K562 (cell line): ENCODE measurements at regions not wholly inside any gene's neighbourhood (a gene's known extent, or its start where the extent isn't known, plus 50 kb on each side); places are given as distances from the start of the nearest gene placed in this dataset.

Experiments used
- ATAC-seq: fragments of 200-7000 bp; cut with Tn5 transposase; 3 replicates; pipeline ENCODE4 v1.9.1; 2020; ENCODE audit warnings: moderate library complexity
- BruUV-seq: library from RNA; stranded (reverse); fragments of 400-500 nt; replicated peaks from 2 replicates; lab custom pipeline; 2021; lab: Mats Ljungman, UMichigan
- CTCF ChIA-PET: fragments of 300-600 bp; formaldehyde crosslinking; extraction: SDS; loops from one replicate; lab custom pipeline; 2021; ENCODE audit warnings: low intra/inter-chr PET ratio; lab: Yijun Ruan, JAX
- POLR2A ChIA-PET: fragments of 300-600, 350-650 bp; sonication (Branson Sonifier 250); formaldehyde crosslinking; extraction: SDS; loops from one replicate; lab custom pipeline; 2021; ENCODE audit warnings: antibody characterized with exemption, inconsistent platforms; lab: Yijun Ruan, JAX
- DNase-seq, 4 experiments: peaks; one replicate each; pipeline versions ENCODE4 v3.0.0 to v3.0.0-alpha.2; 2011 to 2018; ENCODE audit warnings: low spot score in 3 of 4, mixed read lengths in 3 of 4; ENCODE audit errors: extremely low read depth in 1 of 4
- FAIRE-seq: peaks from 2 replicates; lab custom pipeline; 2011; peaks lifted over from hg19 to GRCh38; lab: Jason Lieb, UNC
- H2AFZ ChIP-seq: 2 replicates; pipeline ENCODE4 v1.6.0; 2011; ENCODE audit warnings: low read depth, low read length, control low read depth, inconsistent platforms
- H3K27ac ChIP-seq: fragments of 200-600 bp; 3 replicates; pipeline ENCODE4 v1.8.0; 2011; ENCODE audit warnings: low read depth, mild to moderate bottlenecking, control low read depth, inconsistent platforms, low read length, moderate library complexity, mixed read lengths; ENCODE audit errors: extremely low read depth
- H3K27me3 ChIP-seq, 2 experiments: fragments of 300-600 bp in 1 of 2; 2 replicates in 1 of 2; 3 replicates in 1 of 2; pipeline versions ENCODE4 v1.6.0 to v1.8.0; 2011; ENCODE audit warnings: inconsistent platforms in 2 of 2, low read length in 2 of 2, mild to moderate bottlenecking in 1 of 2, mixed read lengths in 1 of 2, moderate library complexity in 1 of 2; ENCODE audit not compliant: control insufficient read depth in 2 of 2, insufficient read depth in 2 of 2
- H3K36me3 ChIP-seq: fragments of 300-600 bp; 3 replicates; pipeline ENCODE4 v1.8.0; 2011; ENCODE audit warnings: mild to moderate bottlenecking, low read length, inconsistent platforms; ENCODE audit not compliant: control insufficient read depth, insufficient read depth
- H3K4me1 ChIP-seq, 2 experiments: fragments of 200-600 bp in 1 of 2; replicated peaks in 1 of 2; 2 replicates in 1 of 2; 3 replicates in 1 of 2; pipeline versions ENCODE4 v1.5.1 to v1.8.0; 2011; ENCODE audit warnings: inconsistent platforms in 2 of 2, low read length in 2 of 2, mild to moderate bottlenecking in 1 of 2, mixed read lengths in 1 of 2, moderate library complexity in 1 of 2; ENCODE audit not compliant: control insufficient read depth in 2 of 2, insufficient read depth in 2 of 2
- H3K4me2 ChIP-seq: 2 replicates; pipeline ENCODE4 v1.6.1; 2011; ENCODE audit warnings: low read length, control low read depth, inconsistent platforms, mixed read lengths; ENCODE audit not compliant: insufficient read depth
- H3K4me3 ChIP-seq: fragments of 200-600 bp; sonication (generic), shearing (Covaris generic); 2 replicates; pipeline ENCODE4 v1.5.1; 2016; ENCODE audit warnings: control low read depth, inconsistent platforms
- H3K79me2 ChIP-seq: fragments of 200-600 bp; 3 replicates; pipeline ENCODE4 v1.8.0; 2011; ENCODE audit warnings: low read length, inconsistent platforms; ENCODE audit not compliant: control insufficient read depth, insufficient read depth
- H3K9ac ChIP-seq, 2 experiments: 2 replicates each; pipeline versions ENCODE4 v1.6.0 to v1.6.1; 2011; ENCODE audit warnings: low read depth in 2 of 2, low read length in 2 of 2, control low read depth in 1 of 2, inconsistent platforms in 1 of 2, mild to moderate bottlenecking in 1 of 2, mixed read lengths in 1 of 2; ENCODE audit not compliant: insufficient read depth in 1 of 2
- H3K9me1 ChIP-seq: one replicate; pipeline ENCODE4 v1.6.0; 2011; ENCODE audit warnings: inconsistent platforms, mild to moderate bottlenecking, low read length, moderate library complexity; ENCODE audit not compliant: control insufficient read depth, insufficient read depth
- H3K9me3 ChIP-seq: replicated peaks from 2 replicates; pipeline ENCODE4 v1.5.1; 2011; ENCODE audit warnings: low read depth, low read length, inconsistent platforms; ENCODE audit not compliant: control insufficient read depth, insufficient read depth
- H4K20me1 ChIP-seq: replicated peaks from 2 replicates; pipeline ENCODE4 v1.6.1; 2011; ENCODE audit warnings: low read length, inconsistent platforms, mixed read lengths; ENCODE audit not compliant: control insufficient read depth, insufficient read depth
- E2F4 ChIP-seq: sonication (generic); formaldehyde crosslinking; IDR thresholded peaks from 2 replicates; pipeline ENCODE4 v1.8.0; 2022; ENCODE audit warnings: mild to moderate bottlenecking, low read depth, missing genetic modification reagents
- ETV1 ChIP-seq: fragments of 450-650 bp; conservative IDR thresholded peaks from 2 replicates; pipeline ENCODE4 v1.6.1; 2016; ENCODE audit warnings: missing genetic modification characterization, control low read depth, low read depth, missing compliant biosample characterization
- KLF16 ChIP-seq: IDR thresholded peaks from 2 replicates; pipeline ENCODE4 v1.6.1; 2016; ENCODE audit warnings: antibody characterized with exemption
- NELFE ChIP-seq: IDR thresholded peaks from 2 replicates; pipeline ENCODE4 v1.6.1; 2011; ENCODE audit warnings: mild to moderate bottlenecking; ENCODE audit not compliant: insufficient read depth, insufficient read length
- ZNF57 ChIP-seq: fragments of 450-650 bp; formaldehyde crosslinking; IDR thresholded peaks from 2 replicates; pipeline ENCODE4 v1.4.0; 2020; ENCODE audit warnings: mild to moderate bottlenecking, moderate library complexity
- WGBS: fragments of 100-300 bp; shearing (Covaris generic); methylation state at CpG from one replicate; pipeline ENCODE4 v1.1.6; 2016; ENCODE audit warnings: low coverage, mixed read lengths; ENCODE audit not compliant: insufficient coverage; ENCODE audit errors: missing lambda C conversion rate; 5-methylcytosine and 5-hydroxymethylcytosine counted together
- in situ Hi-C: fragments of 300-500 bp; cut with MboI; formaldehyde crosslinking; loops from 4 replicates; pipeline ENCODE4 v1.15.0; 2018; ENCODE audit warnings: inconsistent platforms, mixed read lengths
- intact Hi-C: fragments of 100-400 bp; cut with micrococcal nuclease; formaldehyde crosslinking; loops from 2 replicates; pipeline ENCODE4 v1.14.2; 2022
- TF ChIP-seq, protein P1 (sequence below): fragments of 450-650 bp; formaldehyde crosslinking; IDR thresholded peaks from 2 replicates; pipeline ENCODE4 v1.4.0; 2020; ENCODE audit warnings: mild to moderate bottlenecking, mixed read lengths
- TF ChIP-seq, protein P2 (sequence below), 2 experiments: fragments of 200-800 bp in 1 of 2; sonication (Bioruptor generic) in 1 of 2; sonication (generic) in 1 of 2; formaldehyde crosslinking in 1 of 2; IDR thresholded peaks in 1 of 2; conservative IDR thresholded peaks in 1 of 2; 2 replicates each; pipeline versions ENCODE4 v1.5.0 to v1.6.1; 2016 to 2020; ENCODE audit warnings: missing compliant biosample characterization in 1 of 2, missing genetic modification characterization in 1 of 2, missing genetic modification reagents in 1 of 2
- TF ChIP-seq, protein P3 (sequence below): fragments of 450-650 bp; IDR thresholded peaks from 2 replicates; pipeline ENCODE4 v1.6.1; 2018; ENCODE audit warnings: mild to moderate bottlenecking, low read depth; ENCODE audit not compliant: partially characterized antibody

GRCh38 chr2:30371772-30372373 is 75.2 kb upstream of the LCLAT1 start:
- CTCF ChIA-PET, result no interaction called here
- Histone ChIP-seq H3K4me3 (no peak overlapping the region), H3K4me1 (peaks cover 0 to 3% of the 10 kb centered on the region in 2 experiments; a peak in 1 of 5 replicates), H3K9me1 (no peaks in the 10 kb centered on the region), H3K9ac (no peak overlapping the region), H3K9me3 (no peaks in the 10 kb centered on the region), H3K27me3 (peaks cover 18 to 47% of the 10 kb centered on the region in 2 experiments)
- no peak for ATAC-seq
- in situ Hi-C loops, result no loop called here
- TF ChIP-seq, protein P1, sequence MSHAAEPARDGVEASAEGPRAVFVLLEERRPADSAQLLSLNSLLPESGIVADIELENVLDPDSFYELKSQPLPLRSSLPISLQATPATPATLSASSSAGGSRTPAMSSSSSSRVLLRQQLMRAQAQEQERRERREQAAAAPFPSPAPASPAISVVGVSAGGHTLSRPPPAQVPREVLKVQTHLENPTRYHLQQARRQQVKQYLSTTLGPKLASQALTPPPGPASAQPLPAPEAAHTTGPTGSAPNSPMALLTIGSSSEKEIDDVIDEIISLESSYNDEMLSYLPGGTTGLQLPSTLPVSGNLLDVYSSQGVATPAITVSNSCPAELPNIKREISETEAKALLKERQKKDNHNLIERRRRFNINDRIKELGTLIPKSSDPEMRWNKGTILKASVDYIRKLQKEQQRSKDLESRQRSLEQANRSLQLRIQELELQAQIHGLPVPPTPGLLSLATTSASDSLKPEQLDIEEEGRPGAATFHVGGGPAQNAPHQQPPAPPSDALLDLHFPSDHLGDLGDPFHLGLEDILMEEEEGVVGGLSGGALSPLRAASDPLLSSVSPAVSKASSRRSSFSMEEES, result peak; percentile 60
- no peak for TF ChIP-seq KLF16
- TF ChIP-seq, all 486 proteins: peak for 1
- H3K27ac ChIP-seq, result no peak overlapping the region
- no peaks in the 10 kb centered on the region for H3K36me3 ChIP-seq
- no TSS peak for BruUV-seq
- no peak overlapping the region for H2AFZ ChIP-seq
- no peak overlapping the region for H3K4me2 ChIP-seq
- WGBS, result 3% methylated on average over 6 of the region's 6 CpGs
- FAIRE-seq (no peak), DNase-seq (no peak)
- POLR2A ChIA-PET, result interaction anchor here (0.6 to 1.1 kb wide), 5 partner anchors 12 to 179 kb away, joined by 3 read pairs; no protein-coding TSS in a partner anchor
- intact Hi-C loops, result no loop called here
- H4K20me1 ChIP-seq, result no peaks in the 10 kb centered on the region
- no peaks in the 10 kb centered on the region for H3K79me2 ChIP-seq

DNA sequence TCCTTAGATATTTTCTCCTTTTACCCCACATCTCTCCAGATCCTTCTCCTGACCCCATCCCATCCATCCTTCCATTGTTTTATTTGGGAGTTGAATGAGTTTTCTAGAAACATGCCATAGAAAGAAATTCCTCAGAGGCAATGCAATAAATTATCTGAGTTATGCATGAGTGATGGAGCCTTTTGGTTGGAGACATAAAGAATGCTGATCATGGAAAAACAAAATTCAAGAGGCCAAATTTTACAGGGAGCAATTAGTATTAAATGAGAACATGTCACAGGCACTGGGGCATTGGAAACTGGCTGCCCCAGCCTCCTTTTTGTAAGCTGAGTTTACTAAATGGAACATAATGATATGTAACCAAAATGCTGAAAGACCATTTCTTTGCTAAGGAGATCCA is 74.2 kb upstream of the LCLAT1 start:
- POLR2A ChIA-PET, result interaction anchor here (0.7 to 1.1 kb wide), 4 partner anchors 9 to 109 kb away, joined by 3 read pairs; no protein-coding TSS in a partner anchor
- no peak overlapping the region for H3K4me2 ChIP-seq
- BruUV-seq, result no TSS peak
- H4K20me1 ChIP-seq, result no peaks in the 10 kb centered on the region
- H3K79me2 ChIP-seq, result no peaks in the 10 kb centered on the region
- ATAC-seq (no peak), FAIRE-seq (no peak), DNase-seq (no peak)
- no peaks in the 10 kb centered on the region for H3K9me3 ChIP-seq
- CTCF ChIA-PET, result no interaction called here
- H3K4me1 ChIP-seq, result peaks cover 0 to 3% of the 10 kb centered on the region in 2 experiments; a peak in 1 of 5 replicates
- H3K27me3 ChIP-seq, result peaks cover 12 to 41% of the 10 kb centered on the region in 2 experiments
- no peak overlapping the region for H2AFZ ChIP-seq
- in situ Hi-C loops, result no loop called here
- intact Hi-C loops, result no loop called here
- no peak overlapping the region for H3K27ac ChIP-seq
- H3K9ac ChIP-seq, result no peak overlapping the region
- H3K36me3 ChIP-seq, result no peaks in the 10 kb centered on the region
- H3K4me3 ChIP-seq, result no peak overlapping the region
- H3K9me1 ChIP-seq, result no peaks in the 10 kb centered on the region
- TF ChIP-seq ZNF57 (CRISPR knock-in tag), result no peak
- TF ChIP-seq, protein P2, sequence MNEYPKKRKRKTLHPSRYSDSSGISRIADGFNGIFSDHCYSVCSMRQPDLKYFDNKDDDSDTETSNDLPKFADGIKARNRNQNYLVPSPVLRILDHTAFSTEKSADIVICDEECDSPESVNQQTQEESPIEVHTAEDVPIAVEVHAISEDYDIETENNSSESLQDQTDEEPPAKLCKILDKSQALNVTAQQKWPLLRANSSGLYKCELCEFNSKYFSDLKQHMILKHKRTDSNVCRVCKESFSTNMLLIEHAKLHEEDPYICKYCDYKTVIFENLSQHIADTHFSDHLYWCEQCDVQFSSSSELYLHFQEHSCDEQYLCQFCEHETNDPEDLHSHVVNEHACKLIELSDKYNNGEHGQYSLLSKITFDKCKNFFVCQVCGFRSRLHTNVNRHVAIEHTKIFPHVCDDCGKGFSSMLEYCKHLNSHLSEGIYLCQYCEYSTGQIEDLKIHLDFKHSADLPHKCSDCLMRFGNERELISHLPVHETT (CRISPR knock-in tag; conservative IDR thresholded peaks at IDR 0.05 in 1 of 2, IDR thresholded peaks at IDR 0.05 in 1 of 2), result no peak
- TF ChIP-seq NELFE, result no peak
- TF ChIP-seq, protein P3, sequence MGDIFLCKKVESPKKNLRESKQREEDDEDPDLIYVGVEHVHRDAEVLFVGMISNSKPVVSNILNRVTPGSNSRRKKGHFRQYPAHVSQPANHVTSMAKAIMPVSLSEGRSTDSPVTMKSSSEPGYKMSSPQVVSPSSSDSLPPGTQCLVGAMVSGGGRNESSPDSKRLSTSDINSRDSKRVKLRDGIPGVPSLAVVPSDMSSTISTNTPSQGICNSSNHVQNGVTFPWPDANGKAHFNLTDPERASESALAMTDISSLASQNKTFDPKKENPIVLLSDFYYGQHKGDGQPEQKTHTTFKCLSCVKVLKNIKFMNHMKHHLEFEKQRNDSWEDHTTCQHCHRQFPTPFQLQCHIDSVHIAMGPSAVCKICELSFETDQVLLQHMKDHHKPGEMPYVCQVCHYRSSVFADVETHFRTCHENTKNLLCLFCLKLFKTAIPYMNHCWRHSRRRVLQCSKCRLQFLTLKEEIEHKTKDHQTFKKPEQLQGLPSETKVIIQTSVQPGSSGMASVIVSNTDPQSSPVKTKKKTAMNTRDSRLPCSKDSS, result no peak
- no peak for TF ChIP-seq ETV1 (tag)
- TF ChIP-seq E2F4, result no peak
